Tibial nerve (tissue), 4 donors: ENCODE measurements at regions not wholly inside any gene's neighbourhood (a gene's known extent, or its start where the extent isn't known, plus 50 kb on each side); places are given as distances from the start of the nearest gene placed in this dataset.

Experiments
- CTCF ChIP-seq, 5 experiments: fragments of 200-600 bp in 3 of 5; fragments of 450-650 bp in 2 of 5; sonication (generic) in 3 of 5; IDR thresholded peaks; one replicate each; pipeline ENCODE4 v1.5.1; 2016 to 2019; ENCODE audit warnings: antibody characterized with exemption in 5 of 5, mild to moderate bottlenecking in 3 of 5, moderate library complexity in 2 of 5
- EP300 ChIP-seq, 2 donors: sonication (generic); formaldehyde crosslinking; IDR thresholded peaks; one replicate each; pipeline ENCODE4 v1.6.1; 2017; ENCODE audit warnings: antibody characterized with exemption in 2 of 2, mild to moderate bottlenecking in 1 of 2

- TF ChIP-seq CTCF (IDR thresholded peaks at IDR 0.05) (no peak), EP300 (IDR thresholded peaks at IDR 0.05) (no peak)
These were observed 124.1 kb downstream of the RBM43 start for GRCh38 chr2:151137526-151137925.
